A549 (cell line): ENCODE measurements at regions not wholly inside any gene's neighbourhood (a gene's known extent, or its start where the extent isn't known, plus 50 kb on each side); places are given as distances from the start of the nearest gene placed in this dataset.
A peak's percentile ranks its signal among the peaks of the same experiment; 100 is the strongest.

ENCODE experiments used
- CTCF ChIP-seq: fragments of >200 bp; sonication (Bioruptor Twin); formaldehyde crosslinking; IDR thresholded peaks from 3 replicates; pipeline ENCODE4 v1.5.1; 2016
- ESRRA ChIP-seq: fragments of 150-350 bp; IDR thresholded peaks from 2 replicates; pipeline ENCODE4 v1.6.1; 2014; ENCODE audit warnings: mild to moderate bottlenecking, low read length, borderline replicate concordance
- MAX ChIP-seq: IDR thresholded peaks from 2 replicates; pipeline ENCODE4 v1.6.1; 2012
- POLR2A ChIP-seq: IDR thresholded peaks from 2 replicates; pipeline ENCODE4 v1.6.1; 2012; ENCODE audit warnings: mild to moderate bottlenecking, low read length
- RAD21 ChIP-seq, 2 experiments: fragments of >200 bp in 1 of 2; sonication (Bioruptor Twin) in 1 of 2; formaldehyde crosslinking in 1 of 2; IDR thresholded peaks in 1 of 2; conservative IDR thresholded peaks in 1 of 2; 2 replicates in 1 of 2; 3 replicates in 1 of 2; pipeline ENCODE4 v1.6.1; 2012 to 2018; ENCODE audit warnings: inconsistent platforms in 1 of 2
- RCOR1 ChIP-seq: fragments of 150-350 bp; IDR thresholded peaks from 2 replicates; pipeline ENCODE4 v1.6.1; 2014; ENCODE audit warnings: antibody characterized with exemption, low read length, low read depth

- TF ChIP-seq CTCF (no peak), POLR2A (no peak), ESRRA (no peak), RCOR1 (no peak), RAD21 (conservative IDR thresholded peaks at IDR 0.05 in 1 of 2, IDR thresholded peaks at IDR 0.05 in 1 of 2) (no peak), MAX (0 out of 2 replicates have a peak, but pooled peaks have one; percentile 20)
Measured at GRCh38 chr9:105054491-105054890, 126.5 kb upstream of the ABCA1 start.
